Trophoblast cell (in vitro differentiated cells and primary cell): ENCODE measurements at regions not wholly inside any gene's neighbourhood (a gene's known extent, or its start where the extent isn't known, plus 50 kb on each side); places are given as distances from the start of the nearest gene placed in this dataset.

Experiments used
- DNase-seq, 2 donors: peaks; one replicate each; pipeline ENCODE4 v3.0.0-alpha.2; 2016
- H2AFZ ChIP-seq: 2 replicates; pipeline ENCODE4 v1.6.1; 2013; ENCODE audit warnings: low read length, moderate library complexity, mild to moderate bottlenecking; ENCODE audit not compliant: insufficient read depth, poor library complexity
- H2AK5ac ChIP-seq: 2 replicates; pipeline ENCODE4 v1.6.1; 2013; ENCODE audit warnings: mild to moderate bottlenecking, low read length
- H2BK120ac ChIP-seq: 2 replicates; pipeline ENCODE4 v1.6.1; 2013; ENCODE audit warnings: low read length, mild to moderate bottlenecking, moderate library complexity; ENCODE audit not compliant: insufficient read depth, poor library complexity
- H2BK12ac ChIP-seq: 2 replicates; pipeline ENCODE4 v1.6.1; 2013; ENCODE audit warnings: mild to moderate bottlenecking, low read length, moderate library complexity
- H2BK5ac ChIP-seq: 2 replicates; pipeline ENCODE4 v1.6.1; 2013; ENCODE audit warnings: low read length, low read depth, moderate library complexity, mild to moderate bottlenecking; ENCODE audit not compliant: poor library complexity
- H3K14ac ChIP-seq: 2 replicates; pipeline ENCODE4 v1.6.1; 2013; ENCODE audit warnings: mild to moderate bottlenecking, low read length
- H3K18ac ChIP-seq: 2 replicates; pipeline ENCODE4 v1.6.1; 2013; ENCODE audit warnings: mild to moderate bottlenecking, low read length
- H3K23ac ChIP-seq: 2 replicates; pipeline ENCODE4 v1.6.1; 2013; ENCODE audit warnings: low read length
- H3K27ac ChIP-seq: 2 replicates; pipeline ENCODE4 v1.5.1; 2013; ENCODE audit warnings: low read depth, mild to moderate bottlenecking, inconsistent platforms, low read length, moderate library complexity
- H3K27me3 ChIP-seq: 2 replicates; pipeline ENCODE4 v1.6.1; 2013; ENCODE audit warnings: inconsistent platforms, mild to moderate bottlenecking, low read length, moderate library complexity; ENCODE audit not compliant: insufficient read depth
- H3K36me3 ChIP-seq, 2 experiments: 1 replicate in 1 of 2; 2 replicates in 1 of 2; pipeline ENCODE4 v1.6.1; 2013; ENCODE audit warnings: low read length in 2 of 2, mild to moderate bottlenecking in 2 of 2, moderate library complexity in 1 of 2; ENCODE audit not compliant: insufficient read depth in 2 of 2, control insufficient read depth in 1 of 2
- H3K4ac ChIP-seq: 2 replicates; pipeline ENCODE4 v1.6.1; 2013; ENCODE audit warnings: low read depth, mild to moderate bottlenecking, low read length, moderate library complexity
- H3K4me1 ChIP-seq, 2 experiments: 1 replicate in 1 of 2; 2 replicates in 1 of 2; pipeline ENCODE4 v1.6.1; 2013; ENCODE audit warnings: low read length in 2 of 2, mild to moderate bottlenecking in 2 of 2, moderate library complexity in 1 of 2; ENCODE audit not compliant: insufficient read depth in 2 of 2, control insufficient read depth in 1 of 2
- H3K4me2 ChIP-seq: 2 replicates; pipeline ENCODE4 v1.6.1; 2013; ENCODE audit warnings: inconsistent platforms, mild to moderate bottlenecking, low read length, moderate library complexity
- H3K4me3 ChIP-seq: 2 replicates; pipeline ENCODE4 v1.5.1; 2013; ENCODE audit warnings: mild to moderate bottlenecking, low read depth, low read length, inconsistent platforms
- H3K79me1 ChIP-seq: one replicate; pipeline ENCODE4 v1.6.1; 2013; ENCODE audit warnings: low read length
- H3K79me2 ChIP-seq: 2 replicates; pipeline ENCODE4 v1.6.1; 2013; ENCODE audit warnings: low read length, mild to moderate bottlenecking; ENCODE audit not compliant: control insufficient read depth, insufficient read depth, poor library complexity
- H3K9ac ChIP-seq: 2 replicates; pipeline ENCODE4 v1.6.1; 2013; ENCODE audit warnings: mild to moderate bottlenecking, low read length
- H3K9me3 ChIP-seq: 2 replicates; pipeline ENCODE4 v1.6.1; 2013; ENCODE audit warnings: low read depth, mild to moderate bottlenecking, control low read depth, inconsistent platforms, low read length; ENCODE audit not compliant: insufficient read depth
- H4K12ac ChIP-seq: 2 replicates; pipeline ENCODE4 v1.6.1; 2013; ENCODE audit warnings: low read depth, mild to moderate bottlenecking, low read length, moderate library complexity
- H4K8ac ChIP-seq: 2 replicates; pipeline ENCODE4 v1.6.1; 2013; ENCODE audit warnings: low read depth, mild to moderate bottlenecking, low read length, moderate library complexity
- H4K91ac ChIP-seq: one replicate; pipeline ENCODE4 v1.6.1; 2013; ENCODE audit warnings: low read depth, mild to moderate bottlenecking, low read length, moderate library complexity
- WGBS: extraction: QIAGEN DNeasy Blood & Tissue Kit; methylation state at CpG from one replicate; pipeline ENCODE4 v1.1.7; 2013; ENCODE audit warnings: missing lambda C conversion rate; ENCODE audit not compliant: insufficient read length, insufficient coverage; ENCODE audit errors: extremely low coverage; 5-methylcytosine and 5-hydroxymethylcytosine counted together

GRCh38 chr4:156408749-156409148, 455.1 kb upstream of the CTSO start:
- Histone ChIP-seq H3K4me1 (no peaks in the 10 kb centered on the region), H4K8ac (no peak overlapping the region), H4K91ac (no peak overlapping the region), H4K12ac (no peak overlapping the region), H3K4me2 (no peak overlapping the region), H3K23ac (no peak overlapping the region), H3K4ac (no peak overlapping the region), H3K18ac (no peak overlapping the region), H2AFZ (no peak overlapping the region), H2BK5ac (no peak overlapping the region), H3K9me3 (no peaks in the 10 kb centered on the region), H3K79me1 (no peaks in the 10 kb centered on the region), H3K36me3 (no peaks in the 10 kb centered on the region), H3K27me3 (no peaks in the 10 kb centered on the region), H3K4me3 (no peak overlapping the region), H2BK12ac (no peak overlapping the region), H2AK5ac (no peak overlapping the region), H3K14ac (no peak overlapping the region), H3K27ac (no peak overlapping the region), H3K9ac (no peak overlapping the region), H3K79me2 (no peaks in the 10 kb centered on the region), H2BK120ac (no peak overlapping the region)
- WGBS: no CpG with 5 or more reads among the region's 4 CpGs
- no peak for DNase-seq

- no peak overlapping the region for H3K27ac ChIP-seq
- no peaks in the 10 kb centered on the region for H3K79me2 ChIP-seq
- H3K14ac ChIP-seq: no peak overlapping the region
- H3K9me3 ChIP-seq: no peaks in the 10 kb centered on the region
- no peak overlapping the region for H3K9ac ChIP-seq
- H2AFZ ChIP-seq: no peak overlapping the region
- H4K12ac ChIP-seq: no peak overlapping the region
- no peak for DNase-seq
- no peaks in the 10 kb centered on the region for H3K27me3 ChIP-seq
- no peak overlapping the region for H2AK5ac ChIP-seq
- no peaks in the 10 kb centered on the region for H3K36me3 ChIP-seq
- no peaks in the 10 kb centered on the region for H3K79me1 ChIP-seq
- no peak overlapping the region for H3K4ac ChIP-seq
- H3K4me3 ChIP-seq: no peak overlapping the region
- H2BK12ac ChIP-seq: no peak overlapping the region
- no peak overlapping the region for H3K4me2 ChIP-seq
- WGBS: no CpG with 5 or more reads among the region's 2 CpGs
- no peak overlapping the region for H2BK120ac ChIP-seq
- H3K23ac ChIP-seq: no peak overlapping the region
- H3K4me1 ChIP-seq: no peaks in the 10 kb centered on the region
- H4K91ac ChIP-seq: no peak overlapping the region
- H3K18ac ChIP-seq: no peak overlapping the region
- no peak overlapping the region for H2BK5ac ChIP-seq
- no peak overlapping the region for H4K8ac ChIP-seq
Measured at GRCh38 chr4:156401371-156401770, 447.7 kb upstream of the CTSO start.

GRCh38 chr4:156396534-156396933, 442.9 kb upstream of the CTSO start:
- no peak overlapping the region for H3K18ac ChIP-seq
- H3K9me3 ChIP-seq: no peaks in the 10 kb centered on the region
- H3K36me3 ChIP-seq: no peaks in the 10 kb centered on the region
- no peak overlapping the region for H4K12ac ChIP-seq
- H3K79me1 ChIP-seq: no peaks in the 10 kb centered on the region
- no peak overlapping the region for H3K4ac ChIP-seq
- no peak overlapping the region for H3K9ac ChIP-seq
- H3K23ac ChIP-seq: no peak overlapping the region
- H3K4me2 ChIP-seq: no peak overlapping the region
- no peak for DNase-seq
- WGBS: no CpG with 5 or more reads among the region's 2 CpGs
- no peak overlapping the region for H3K4me3 ChIP-seq
- H2BK120ac ChIP-seq: no peak overlapping the region
- H2BK12ac ChIP-seq: no peak overlapping the region
- H3K27ac ChIP-seq: no peak overlapping the region
- no peak overlapping the region for H4K91ac ChIP-seq
- H3K4me1 ChIP-seq: no peaks in the 10 kb centered on the region
- no peak overlapping the region for H2AK5ac ChIP-seq
- no peak overlapping the region for H2BK5ac ChIP-seq
- H3K27me3 ChIP-seq: no peaks in the 10 kb centered on the region
- H3K14ac ChIP-seq: no peak overlapping the region
- no peak overlapping the region for H4K8ac ChIP-seq
- no peak overlapping the region for H2AFZ ChIP-seq
- no peaks in the 10 kb centered on the region for H3K79me2 ChIP-seq

DNA sequence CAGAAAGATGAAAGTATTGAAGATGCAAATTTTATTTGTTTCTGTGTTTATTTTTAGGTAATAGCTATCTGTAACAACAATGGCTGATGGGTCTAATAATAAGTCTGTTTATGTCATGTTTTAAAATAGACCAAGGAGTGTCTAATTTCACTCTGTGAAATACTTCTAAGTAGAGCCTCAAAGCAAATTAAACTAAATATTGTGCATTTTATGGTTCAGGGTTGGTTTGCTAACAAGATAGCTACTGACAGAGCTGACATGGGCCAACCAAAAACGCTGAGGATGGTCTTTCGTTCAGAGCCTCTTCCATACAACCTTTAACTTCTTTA, 437.6 kb upstream of the CTSO start:
- no peak overlapping the region for H2AK5ac ChIP-seq
- DNase-seq: no peak
- no peak overlapping the region for H3K14ac ChIP-seq
- H2BK120ac ChIP-seq: no peak overlapping the region
- H3K4me2 ChIP-seq: no peak overlapping the region
- no peak overlapping the region for H3K4ac ChIP-seq
- no peak overlapping the region for H3K18ac ChIP-seq
- H3K23ac ChIP-seq: no peak overlapping the region
- H4K12ac ChIP-seq: no peak overlapping the region
- WGBS: no CpG with 5 or more reads among the region's 2 CpGs
- no peaks in the 10 kb centered on the region for H3K4me1 ChIP-seq
- H4K91ac ChIP-seq: no peak overlapping the region
- no peaks in the 10 kb centered on the region for H3K36me3 ChIP-seq
- no peaks in the 10 kb centered on the region for H3K9me3 ChIP-seq
- H2BK5ac ChIP-seq: no peak overlapping the region
- no peak overlapping the region for H3K27ac ChIP-seq
- H3K79me1 ChIP-seq: no peaks in the 10 kb centered on the region
- H3K27me3 ChIP-seq: no peaks in the 10 kb centered on the region
- H3K9ac ChIP-seq: no peak overlapping the region
- H3K4me3 ChIP-seq: no peak overlapping the region
- H3K79me2 ChIP-seq: no peaks in the 10 kb centered on the region
- no peak overlapping the region for H4K8ac ChIP-seq
- no peak overlapping the region for H2BK12ac ChIP-seq
- H2AFZ ChIP-seq: no peak overlapping the region
